ENCODE measurements at regions not wholly inside any gene's neighbourhood (a gene's known extent, or its start where the extent isn't known, plus 50 kb on each side); places are given as distances from the start of the nearest gene placed in this dataset.

DNA sequence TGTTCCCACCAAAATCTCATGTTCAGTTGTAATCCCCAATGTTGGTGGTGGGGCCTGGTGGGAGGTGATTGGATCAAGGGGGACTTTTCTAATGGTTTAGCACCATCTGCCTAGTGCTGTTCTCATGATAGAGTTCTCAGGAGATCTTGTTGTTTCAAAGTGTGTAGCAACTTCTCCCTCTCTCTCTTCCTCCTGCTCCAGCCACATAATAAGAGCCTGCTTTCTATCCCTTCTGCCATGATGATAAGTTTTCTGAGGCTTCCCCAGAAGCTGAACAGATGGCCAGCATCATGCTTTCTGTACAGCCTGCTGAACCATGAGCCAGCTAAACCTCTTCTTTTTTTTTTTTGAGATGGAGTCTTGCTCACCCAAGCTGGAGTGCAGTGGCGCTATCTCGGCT, 910.6 kb downstream of the KCNMA1 start:
- H2BK15ac ChIP-seq (ENCODE audit: low read depth, low read length): no peak overlapping the region
- DNase-seq (no peak), ATAC-seq (ENCODE audit: low read depth) (no peak)
- no peak overlapping the region for H4K8ac ChIP-seq (ENCODE audit: low read depth in 2 of 2, low read length in 2 of 2)
- ChIA-PET CTCF (no interaction called here), POLR2A (ENCODE audit: unreplicated experiment) (interaction anchor here (0.6 kb wide), 1 partner anchor 25 kb away, joined by 3 read pairs; no protein-coding TSS in a partner anchor)
- no peak overlapping the region for H2AK9ac ChIP-seq (replicated peaks; ENCODE audit: low read depth, low read length, poor library complexity)
- H2BK5ac ChIP-seq (ENCODE audit: low read depth, low read length, poor library complexity, severe bottlenecking): no peak overlapping the region
- no peak overlapping the region for H2BK120ac ChIP-seq (ENCODE audit: low read depth, low read length)
- no peak overlapping the region for H3K56ac ChIP-seq (ENCODE audit: extremely low read depth, insufficient read depth, low read length)
- H3K18ac ChIP-seq (ENCODE audit: low read depth, low read length): no peak overlapping the region
- H3K79me1 ChIP-seq (ENCODE audit: low read depth in 1 of 2, low read length in 2 of 2): no peaks in the 10 kb centered on the region
- H3K9me1 ChIP-seq (ENCODE audit: insufficient read depth, low read length): no peaks in the 10 kb centered on the region
- no peak overlapping the region for H3K14ac ChIP-seq (replicated peaks; ENCODE audit: low read depth, low read length)
- no peak overlapping the region for H3K27ac ChIP-seq (ENCODE audit: insufficient read depth, low read length)
- no CpG with 5 or more reads among the region's 2 CpGs for WGBS, 2 experiments (ENCODE audit: extremely low coverage in 2 of 2, insufficient read length in 1 of 2)
- H3K36me3 ChIP-seq (ENCODE audit: control insufficient read depth, insufficient read depth, low read length): no peaks in the 10 kb centered on the region
- no peak overlapping the region for H3K4ac ChIP-seq (ENCODE audit: low read depth, low read length)
- in situ Hi-C loops (cut with MboI; ENCODE audit: low sequenced_read_pairs): no loop called here
- H4K20me1 ChIP-seq (ENCODE audit: insufficient read depth, low read length): no peaks in the 10 kb centered on the region
- H2BK20ac ChIP-seq (ENCODE audit: low read depth, low read length): no peak overlapping the region
- no peak overlapping the region for H2AFZ ChIP-seq (replicated peaks; ENCODE audit: low read length, poor library complexity)
- TF ChIP-seq CEBPB (IDR thresholded peaks at IDR 0.05; ENCODE audit: low read depth, low read length): no peak
- TF ChIP-seq MXI1 (IDR thresholded peaks at IDR 0.05; ENCODE audit: borderline replicate concordance, low read depth, low read length): no peak
- no peak for TF ChIP-seq NFE2L2 (IDR thresholded peaks at IDR 0.05; ENCODE audit: low read depth, low read length)
- no peak for TF ChIP-seq MAFK (IDR thresholded peaks at IDR 0.05; ENCODE audit: low read depth, low read length)
- H4K91ac ChIP-seq (ENCODE audit: insufficient read depth, low read depth, low read length): no peak overlapping the region
- H3K9ac ChIP-seq (ENCODE audit: low read depth, low read length): no peak overlapping the region
- intact Hi-C loops (cut with micrococcal nuclease): no loop called here
- dilution Hi-C loops (cut with HindIII; ENCODE audit: low sequenced_read_pairs, unreplicated experiment): no loop called here
- H3K4me2 ChIP-seq (ENCODE audit: low read depth, low read length): no peak overlapping the region
- no peak overlapping the region for H3K23ac ChIP-seq (ENCODE audit: low read depth, low read length)
- no peak overlapping the region for H4K5ac ChIP-seq (ENCODE audit: low read depth, low read length)
- no peaks in the 10 kb centered on the region for H3K4me1 ChIP-seq (ENCODE audit: control insufficient read depth, insufficient read depth, low read length)
- H3K4me3 ChIP-seq (ENCODE audit: insufficient read depth, low read depth, low read length): no peak overlapping the region
- H3K9me3 ChIP-seq (ENCODE audit: control insufficient read depth, insufficient read depth, low read length): no peaks in the 10 kb centered on the region
- peaks cover 7% of the 10 kb centered on the region for H3K27me3 ChIP-seq (ENCODE audit: control insufficient read depth, insufficient read depth, low read length)
- no TSS peak for BruUV-seq (replicated peaks)
- no peak overlapping the region for H2AK5ac ChIP-seq (ENCODE audit: low read depth, low read length)
